Upper lobe of left lung (tissue), 4 donors: ENCODE measurements at regions not wholly inside any gene's neighbourhood (a gene's known extent, or its start where the extent isn't known, plus 50 kb on each side); places are given as distances from the start of the nearest gene placed in this dataset.

Experiments
- POLR2A ChIP-seq, 4 donors: fragments of 450-650 bp; IDR thresholded peaks; one replicate each; pipeline ENCODE4 v1.5.1; 2016 to 2017; ENCODE audit warnings: antibody characterized with exemption in 4 of 4, mild to moderate bottlenecking in 2 of 4
- TF ChIP-seq, protein P1 (sequence below), 6 experiments: fragments of 450-650 bp in 4 of 6; fragments of 200-600 bp in 2 of 6; sonication (generic) in 2 of 6; IDR thresholded peaks; one replicate each; pipeline ENCODE4 v1.5.1; 2016 to 2019; ENCODE audit warnings: antibody characterized with exemption in 6 of 6

DNA sequence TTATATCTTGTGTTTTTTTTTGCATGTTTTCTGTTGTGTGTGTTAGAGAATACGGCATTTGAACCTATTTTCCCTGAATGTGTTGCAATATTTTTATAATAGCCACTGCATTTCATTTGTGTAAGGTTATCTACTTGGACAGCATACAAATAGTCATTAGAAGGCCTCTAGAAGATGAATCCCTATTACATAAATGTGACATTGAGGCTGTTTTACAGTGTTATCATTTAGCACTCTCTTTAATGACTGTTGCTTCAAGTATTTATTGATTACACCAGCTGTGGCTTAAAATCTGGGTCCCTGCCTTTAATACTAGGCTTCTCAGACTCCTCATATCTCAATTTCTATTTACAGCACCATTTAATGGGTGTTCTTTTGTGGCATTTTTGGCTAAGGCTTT is 465.8 kb downstream of the FRK start:
- TF ChIP-seq, protein P1, sequence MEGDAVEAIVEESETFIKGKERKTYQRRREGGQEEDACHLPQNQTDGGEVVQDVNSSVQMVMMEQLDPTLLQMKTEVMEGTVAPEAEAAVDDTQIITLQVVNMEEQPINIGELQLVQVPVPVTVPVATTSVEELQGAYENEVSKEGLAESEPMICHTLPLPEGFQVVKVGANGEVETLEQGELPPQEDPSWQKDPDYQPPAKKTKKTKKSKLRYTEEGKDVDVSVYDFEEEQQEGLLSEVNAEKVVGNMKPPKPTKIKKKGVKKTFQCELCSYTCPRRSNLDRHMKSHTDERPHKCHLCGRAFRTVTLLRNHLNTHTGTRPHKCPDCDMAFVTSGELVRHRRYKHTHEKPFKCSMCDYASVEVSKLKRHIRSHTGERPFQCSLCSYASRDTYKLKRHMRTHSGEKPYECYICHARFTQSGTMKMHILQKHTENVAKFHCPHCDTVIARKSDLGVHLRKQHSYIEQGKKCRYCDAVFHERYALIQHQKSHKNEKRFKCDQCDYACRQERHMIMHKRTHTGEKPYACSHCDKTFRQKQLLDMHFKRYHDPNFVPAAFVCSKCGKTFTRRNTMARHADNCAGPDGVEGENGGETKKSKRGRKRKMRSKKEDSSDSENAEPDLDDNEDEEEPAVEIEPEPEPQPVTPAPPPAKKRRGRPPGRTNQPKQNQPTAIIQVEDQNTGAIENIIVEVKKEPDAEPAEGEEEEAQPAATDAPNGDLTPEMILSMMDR (IDR thresholded peaks at IDR 0.05), result no peak
- no peak for TF ChIP-seq POLR2A (IDR thresholded peaks at IDR 0.05)
